D721Med (cell line): ENCODE measurements at regions not wholly inside any gene's neighbourhood (a gene's known extent, or its start where the extent isn't known, plus 50 kb on each side); places are given as distances from the start of the nearest gene placed in this dataset.

ENCODE experiments used
- DNase-seq: peaks from one replicate; pipeline ENCODE4 v3.0.0; 2011; ENCODE audit warnings: low spot score; ENCODE audit not compliant: insufficient read length
- FAIRE-seq: peaks from 2 replicates; lab custom pipeline; 2011; peaks lifted over from hg19 to GRCh38; lab: Jason Lieb, UNC
- TF ChIP-seq, protein P1 (sequence below): IDR thresholded peaks from 2 replicates; pipeline ENCODE4 v1.5.1; 2012; ENCODE audit warnings: mild to moderate bottlenecking, control low read depth; ENCODE audit not compliant: insufficient read depth; ENCODE audit errors: missing control alignments

DNA sequence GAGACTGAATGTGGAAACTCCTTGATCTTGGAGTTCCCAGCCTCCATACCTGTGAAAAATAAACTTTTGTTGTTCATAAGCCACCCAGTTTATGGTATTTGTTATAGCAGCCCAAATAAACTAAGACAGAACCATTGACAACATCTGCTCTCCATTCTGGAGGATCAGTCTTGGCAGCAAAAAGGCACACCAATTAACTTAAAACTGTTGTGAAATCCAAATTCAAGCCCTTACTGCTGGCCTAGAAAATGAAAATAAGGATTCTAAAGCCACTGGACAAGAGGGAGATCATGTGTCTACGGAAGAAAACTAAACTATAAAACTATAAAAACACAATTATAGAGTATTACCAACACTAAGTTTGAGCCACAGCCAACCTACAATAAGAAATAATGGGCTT lies 172.1 kb upstream of the RNPC3 start:
- TF ChIP-seq, protein P1, sequence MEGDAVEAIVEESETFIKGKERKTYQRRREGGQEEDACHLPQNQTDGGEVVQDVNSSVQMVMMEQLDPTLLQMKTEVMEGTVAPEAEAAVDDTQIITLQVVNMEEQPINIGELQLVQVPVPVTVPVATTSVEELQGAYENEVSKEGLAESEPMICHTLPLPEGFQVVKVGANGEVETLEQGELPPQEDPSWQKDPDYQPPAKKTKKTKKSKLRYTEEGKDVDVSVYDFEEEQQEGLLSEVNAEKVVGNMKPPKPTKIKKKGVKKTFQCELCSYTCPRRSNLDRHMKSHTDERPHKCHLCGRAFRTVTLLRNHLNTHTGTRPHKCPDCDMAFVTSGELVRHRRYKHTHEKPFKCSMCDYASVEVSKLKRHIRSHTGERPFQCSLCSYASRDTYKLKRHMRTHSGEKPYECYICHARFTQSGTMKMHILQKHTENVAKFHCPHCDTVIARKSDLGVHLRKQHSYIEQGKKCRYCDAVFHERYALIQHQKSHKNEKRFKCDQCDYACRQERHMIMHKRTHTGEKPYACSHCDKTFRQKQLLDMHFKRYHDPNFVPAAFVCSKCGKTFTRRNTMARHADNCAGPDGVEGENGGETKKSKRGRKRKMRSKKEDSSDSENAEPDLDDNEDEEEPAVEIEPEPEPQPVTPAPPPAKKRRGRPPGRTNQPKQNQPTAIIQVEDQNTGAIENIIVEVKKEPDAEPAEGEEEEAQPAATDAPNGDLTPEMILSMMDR, result no peak
- DNase-seq (no peak), FAIRE-seq (no peak)

GRCh38 chr1:103348136-103348535 lies 177.4 kb upstream of the RNPC3 start:
- DNase-seq (no peak), FAIRE-seq (no peak)
- TF ChIP-seq, protein P1, result no peak

DNA sequence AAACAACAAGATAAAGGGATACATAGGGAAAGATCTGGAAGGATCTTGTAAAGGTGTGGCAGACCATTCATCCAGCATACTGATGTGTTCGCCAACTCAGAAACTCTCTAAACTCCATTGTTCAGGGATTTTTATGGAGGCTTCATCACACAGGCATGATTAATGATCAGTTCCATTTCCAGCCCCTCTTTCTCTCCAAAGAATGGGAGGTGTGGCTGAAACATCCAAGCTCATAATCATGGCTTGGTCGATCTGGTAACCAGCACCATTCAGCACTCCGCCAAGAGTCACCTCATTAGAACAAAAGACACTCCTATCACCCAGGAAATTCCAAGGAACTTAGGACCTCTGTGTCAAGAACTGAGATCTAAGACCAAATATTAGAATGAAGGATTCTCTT lies 180.6 kb upstream of the RNPC3 start:
- FAIRE-seq (no peak), DNase-seq (no peak)
- TF ChIP-seq, protein P1, result no peak

- TF ChIP-seq, protein P1, result no peak
- DNase-seq, result no peak
- no peak for FAIRE-seq
Measured at GRCh38 chr1:103341377-103341880, 184.1 kb upstream of the RNPC3 start.

DNA sequence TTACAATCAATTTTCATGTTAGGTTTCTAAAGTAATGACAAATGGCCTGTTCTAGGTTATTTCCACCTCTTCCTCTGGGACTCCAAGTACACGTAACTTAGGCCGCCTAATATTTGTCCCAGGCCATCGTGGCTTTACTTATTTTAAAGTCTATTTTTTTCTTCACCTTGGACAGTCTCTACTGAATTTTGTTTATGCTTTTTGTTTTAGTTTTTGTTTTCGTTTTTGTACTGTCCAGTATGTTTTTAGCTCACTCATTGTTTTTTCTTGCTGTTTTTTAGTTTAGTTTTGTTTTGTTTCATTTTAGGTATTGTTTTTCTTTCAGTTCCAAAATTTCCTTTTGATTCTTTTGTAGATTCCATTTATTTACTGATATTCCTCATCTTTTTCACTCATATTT lies 187.7 kb upstream of the RNPC3 start:
- DNase-seq (no peak), FAIRE-seq (no peak)
- TF ChIP-seq, protein P1, result no peak

- TF ChIP-seq, protein P1, result no peak
- FAIRE-seq (no peak), DNase-seq (no peak)
Measured at GRCh38 chr1:103336408-103336807, 189.1 kb upstream of the RNPC3 start.

GRCh38 chr1:103333141-103333540 lies 192.4 kb upstream of the RNPC3 start:
- FAIRE-seq (no peak), DNase-seq (no peak)
- TF ChIP-seq, protein P1, result no peak
